ENCODE measurements at regions not wholly inside any gene's neighbourhood (a gene's known extent, or its start where the extent isn't known, plus 50 kb on each side); places are given as distances from the start of the nearest gene placed in this dataset.

DNA sequence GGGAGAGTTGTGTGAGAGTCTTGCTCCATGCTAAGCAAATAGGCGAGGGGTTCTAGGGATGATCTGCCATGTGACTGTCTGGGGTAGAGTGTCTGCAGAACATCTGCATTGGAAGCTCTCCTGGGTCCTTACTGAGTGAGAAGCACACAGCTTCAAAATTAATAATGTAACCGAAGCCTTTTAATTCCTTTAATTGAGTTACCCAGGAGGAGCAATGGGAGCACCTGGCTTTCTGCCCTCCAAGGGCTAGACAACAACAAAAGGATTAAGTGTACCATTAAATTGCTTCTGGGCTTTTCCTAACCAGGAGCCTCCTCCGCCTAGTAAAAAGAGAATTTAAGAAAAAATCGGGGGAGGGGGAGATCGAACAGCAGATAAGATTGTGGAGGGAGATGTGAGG, 102.0 kb upstream of the TBX20 start:
- Histone ChIP-seq H3K79me1 (ENCODE audit: low read depth in 1 of 2, low read length in 2 of 2) (no peaks in the 10 kb centered on the region), H3K4me3 (ENCODE audit: insufficient read depth, low read depth, low read length) (no peak overlapping the region), H2AFZ (replicated peaks; ENCODE audit: low read length, poor library complexity) (no peak overlapping the region), H3K9me3 (ENCODE audit: control insufficient read depth, insufficient read depth, low read length) (no peaks in the 10 kb centered on the region), H3K27ac (ENCODE audit: insufficient read depth, low read length) (no peak overlapping the region), H4K5ac (ENCODE audit: low read depth, low read length) (no peak overlapping the region), H3K23ac (ENCODE audit: low read depth, low read length) (no peak overlapping the region), H3K18ac (ENCODE audit: low read depth, low read length) (no peak overlapping the region), H3K14ac (replicated peaks; ENCODE audit: low read depth, low read length) (no peak overlapping the region), H4K20me1 (ENCODE audit: insufficient read depth, low read length) (no peaks in the 10 kb centered on the region), H2AK5ac (ENCODE audit: low read depth, low read length) (no peak overlapping the region), H3K4me2 (ENCODE audit: low read depth, low read length) (no peak overlapping the region), H4K8ac (ENCODE audit: low read depth in 2 of 2, low read length in 2 of 2) (no peak overlapping the region), H2AK9ac (replicated peaks; ENCODE audit: low read depth, low read length, poor library complexity) (no peak overlapping the region), H2BK5ac (ENCODE audit: low read depth, low read length, poor library complexity, severe bottlenecking) (no peak overlapping the region), H3K56ac (ENCODE audit: extremely low read depth, insufficient read depth, low read length) (no peak overlapping the region), H3K4me1 (ENCODE audit: control insufficient read depth, insufficient read depth, low read length) (no peaks in the 10 kb centered on the region), H3K9ac (ENCODE audit: low read depth, low read length) (no peak overlapping the region), H3K4ac (ENCODE audit: low read depth, low read length) (no peak overlapping the region), H2BK15ac (ENCODE audit: low read depth, low read length) (no peak overlapping the region), H2BK20ac (ENCODE audit: low read depth, low read length) (no peak overlapping the region), H2BK120ac (ENCODE audit: low read depth, low read length) (no peak overlapping the region), H4K91ac (ENCODE audit: insufficient read depth, low read depth, low read length) (no peak overlapping the region), H3K9me1 (ENCODE audit: insufficient read depth, low read length) (no peaks in the 10 kb centered on the region), H3K27me3 (ENCODE audit: control insufficient read depth, insufficient read depth, low read length) (no peaks in the 10 kb centered on the region), H3K36me3 (ENCODE audit: control insufficient read depth, insufficient read depth, low read length) (no peaks in the 10 kb centered on the region)
- CTCF ChIA-PET = no interaction called here
- no peak for TF ChIP-seq MXI1 (IDR thresholded peaks at IDR 0.05; ENCODE audit: borderline replicate concordance, low read depth, low read length)
- TF ChIP-seq, protein P1, sequence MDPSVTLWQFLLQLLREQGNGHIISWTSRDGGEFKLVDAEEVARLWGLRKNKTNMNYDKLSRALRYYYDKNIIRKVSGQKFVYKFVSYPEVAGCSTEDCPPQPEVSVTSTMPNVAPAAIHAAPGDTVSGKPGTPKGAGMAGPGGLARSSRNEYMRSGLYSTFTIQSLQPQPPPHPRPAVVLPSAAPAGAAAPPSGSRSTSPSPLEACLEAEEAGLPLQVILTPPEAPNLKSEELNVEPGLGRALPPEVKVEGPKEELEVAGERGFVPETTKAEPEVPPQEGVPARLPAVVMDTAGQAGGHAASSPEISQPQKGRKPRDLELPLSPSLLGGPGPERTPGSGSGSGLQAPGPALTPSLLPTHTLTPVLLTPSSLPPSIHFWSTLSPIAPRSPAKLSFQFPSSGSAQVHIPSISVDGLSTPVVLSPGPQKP (IDR thresholded peaks at IDR 0.05; ENCODE audit: borderline replicate concordance, low read depth, low read length) = no peak
- BruUV-seq (replicated peaks) = no TSS peak
- in situ Hi-C loops (cut with MboI; ENCODE audit: low sequenced_read_pairs) = no loop called here
- dilution Hi-C loops (cut with HindIII; ENCODE audit: low sequenced_read_pairs, unreplicated experiment) = no loop called here
- intact Hi-C loops (cut with micrococcal nuclease) = no loop called here
- ATAC-seq (ENCODE audit: low read depth) = no peak
- DNase-seq = no peak
- WGBS, 2 experiments (ENCODE audit: extremely low coverage in 2 of 2, insufficient read length in 1 of 2) = no CpG with 5 or more reads among the region's 5 CpGs
- POLR2A ChIA-PET (ENCODE audit: unreplicated experiment) = no interaction called here

Measured in IMR-90 (cell line).